HG03354 (cell line): ENCODE measurements at regions not wholly inside any gene's neighbourhood (a gene's known extent, or its start where the extent isn't known, plus 50 kb on each side); places are given as distances from the start of the nearest gene placed in this dataset.
"Not testable (repeated sequence)": the region's sequence is repeated elsewhere in the genome, so short reads cannot be mapped to it uniquely, and the experiment has no call there.

Experiments used
- ATAC-seq: cut with Tn5 transposase; IDR thresholded peaks from one replicate; pipeline ENCODE4 v1.9.1; 2021; ENCODE audit warnings: mild to moderate bottlenecking; ENCODE audit not compliant: unreplicated experiment, poor library complexity, severe bottlenecking

- not testable (repeated sequence) for ATAC-seq
Measured at GRCh38 chr9:65401456-65402045, 116.5 kb upstream of the FOXD4L5 start.

- ATAC-seq = no peak
Measured at GRCh38 chr9:65400886-65401285, 115.9 kb upstream of the FOXD4L5 start.

- ATAC-seq = not testable (repeated sequence)
Measured at GRCh38 chr9:65397763-65398719, 113.0 kb upstream of the FOXD4L5 start.

DNA sequence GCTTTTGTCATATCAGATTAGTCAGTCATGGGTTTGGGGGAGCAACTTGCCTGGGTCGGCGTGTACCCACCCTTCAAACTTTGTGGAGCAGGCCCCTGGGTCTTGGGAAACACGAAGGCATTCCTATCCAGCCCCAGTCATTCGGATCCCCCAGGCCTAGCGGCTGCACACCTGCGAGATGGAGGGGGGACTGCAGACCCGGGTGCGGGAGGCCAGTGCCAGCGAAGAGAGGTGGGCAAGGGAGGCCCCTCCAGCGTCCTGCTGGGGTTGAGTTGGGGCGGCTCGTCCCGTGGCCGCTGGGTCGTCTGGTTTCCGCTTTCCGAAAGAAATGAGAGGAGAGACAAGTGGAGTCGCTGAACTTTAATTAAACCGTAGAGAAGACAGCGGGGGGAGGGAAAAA is 112.2 kb upstream of the FOXD4L5 start:
- ATAC-seq = not testable (repeated sequence)

- not testable (repeated sequence) for ATAC-seq
Measured at GRCh38 chr9:65396601-65397000, 111.6 kb upstream of the FOXD4L5 start.

- ATAC-seq = not testable (repeated sequence)
Measured at GRCh38 chr9:65395789-65396188, 110.8 kb upstream of the FOXD4L5 start.

DNA sequence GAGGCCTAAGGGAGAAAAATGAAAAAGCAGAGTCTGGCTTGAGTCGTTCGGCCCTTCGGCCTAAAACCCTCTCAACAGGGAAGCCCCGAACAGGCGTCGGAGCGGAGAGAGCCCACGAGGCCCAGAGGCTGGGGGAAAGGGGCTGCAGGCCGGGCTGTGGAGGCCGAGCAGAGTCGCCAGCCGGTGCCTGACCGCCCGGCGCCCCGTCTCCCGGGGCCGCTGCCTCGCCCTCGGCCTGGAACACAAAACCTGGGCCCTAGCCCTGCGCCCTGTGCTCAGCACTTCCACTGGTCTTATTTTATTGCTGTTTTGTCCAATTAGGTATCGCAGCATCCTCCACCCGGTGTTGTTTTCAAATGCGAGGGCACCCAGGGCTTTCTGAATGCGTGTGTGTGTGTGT is 110.1 kb upstream of the FOXD4L5 start:
- ATAC-seq = not testable (repeated sequence)

DNA sequence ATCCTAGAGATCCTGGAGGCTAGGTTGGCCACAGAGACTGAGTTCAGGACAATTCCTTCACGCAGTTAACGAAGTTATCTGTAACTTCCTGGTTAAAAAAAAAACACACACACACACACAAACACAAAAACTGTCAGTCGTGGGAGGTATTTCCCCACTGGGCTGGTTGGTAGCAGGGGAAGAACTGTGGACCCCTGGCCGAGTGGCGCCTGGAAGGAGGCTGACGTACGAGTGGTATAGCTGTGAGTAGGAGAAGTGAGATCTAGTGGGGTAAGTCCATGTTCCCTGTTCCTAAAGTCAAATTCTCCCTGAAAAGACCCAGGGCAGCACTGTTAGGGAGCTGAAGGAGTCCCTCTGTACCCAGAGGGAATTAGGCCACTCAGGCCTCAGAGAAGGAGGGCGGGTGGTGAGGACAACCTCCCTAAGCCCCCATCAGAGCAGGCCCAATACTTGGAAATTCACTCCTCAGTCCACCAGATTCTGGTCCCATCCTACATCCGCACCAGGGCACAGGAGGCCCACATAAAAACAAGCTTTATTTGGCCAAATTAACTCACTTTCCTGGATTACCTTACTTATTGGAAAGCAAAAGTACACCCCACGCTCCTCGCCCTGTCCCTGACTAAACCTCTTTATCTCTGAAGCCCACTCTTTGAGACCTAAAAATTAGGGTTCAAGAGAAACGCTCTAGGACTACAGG is 108.3 kb upstream of the FOXD4L5 start:
- not testable (repeated sequence) for ATAC-seq

- not testable (repeated sequence) for ATAC-seq
Measured at GRCh38 chr9:65392611-65393010, 107.6 kb upstream of the FOXD4L5 start.

DNA sequence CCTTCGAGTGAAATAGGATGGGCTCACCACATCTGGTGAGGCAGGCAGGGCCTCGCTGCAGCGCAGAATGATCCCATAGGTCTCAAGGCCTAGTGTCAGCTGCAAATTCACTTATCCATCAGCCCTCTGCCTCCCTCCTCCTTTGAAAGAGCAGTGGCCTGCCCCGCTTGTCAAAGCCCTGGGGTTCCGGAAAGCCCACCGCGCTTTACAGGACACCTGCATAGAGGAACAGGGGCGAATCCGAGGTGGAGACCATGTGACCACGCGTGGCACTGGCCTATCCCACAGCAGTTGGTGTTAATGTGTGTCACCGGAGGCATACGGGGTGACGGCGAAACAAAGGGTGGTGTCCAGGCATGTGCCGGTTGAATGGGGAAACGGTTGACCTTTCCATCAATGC is 104.7 kb upstream of the FOXD4L5 start:
- not testable (repeated sequence) for ATAC-seq

- ATAC-seq = not testable (repeated sequence)
Measured at GRCh38 chr9:65389216-65389615, 104.2 kb upstream of the FOXD4L5 start.

DNA sequence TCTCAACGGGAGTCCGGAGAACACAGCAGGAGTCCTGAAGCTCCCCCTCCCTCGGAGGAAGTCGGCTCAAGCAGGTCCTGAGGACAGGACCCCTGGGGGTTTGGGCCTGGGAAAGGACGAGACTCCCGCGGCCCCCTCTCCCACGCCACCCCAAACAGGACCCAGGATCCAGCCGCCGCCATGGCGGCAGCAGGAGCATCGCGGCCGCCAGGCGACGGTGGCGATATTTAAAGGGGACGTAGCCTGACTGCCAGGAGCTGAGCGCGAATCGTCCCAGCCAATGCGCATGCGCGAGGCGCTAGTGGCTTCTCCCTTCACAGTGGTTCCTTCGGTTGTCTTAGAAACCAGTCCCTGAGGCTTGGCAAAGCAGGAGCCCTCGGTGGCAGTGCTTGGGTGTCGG is 101.7 kb upstream of the FOXD4L5 start:
- ATAC-seq = peak; percentile 90

DNA sequence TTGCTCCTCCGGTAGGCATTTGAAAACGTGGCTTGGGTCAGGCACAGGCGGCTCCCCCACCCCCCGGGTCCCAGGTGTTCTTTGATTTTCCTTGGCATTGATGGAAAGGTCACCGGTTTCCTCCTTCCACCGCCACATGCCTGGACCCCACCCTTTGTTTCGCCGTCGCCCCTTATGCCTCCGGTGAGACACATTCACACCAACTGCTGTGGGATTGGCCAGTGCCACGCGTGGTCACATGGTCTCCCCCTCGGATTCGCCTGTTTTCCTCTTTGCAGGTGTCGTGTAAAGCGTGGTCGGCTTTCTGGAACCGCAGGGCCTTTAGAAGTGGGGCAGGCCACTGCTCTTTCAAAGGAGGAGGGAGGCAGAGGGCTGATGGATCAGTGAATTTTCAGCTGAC is 101.2 kb upstream of the FOXD4L5 start:
- not testable (repeated sequence) for ATAC-seq

GRCh38 chr9:65385655-65386024 is 100.6 kb upstream of the FOXD4L5 start:
- ATAC-seq = not testable (repeated sequence)

GRCh38 chr9:65384759-65385654 is 100.0 kb upstream of the FOXD4L5 start:
- not testable (repeated sequence) for ATAC-seq

DNA sequence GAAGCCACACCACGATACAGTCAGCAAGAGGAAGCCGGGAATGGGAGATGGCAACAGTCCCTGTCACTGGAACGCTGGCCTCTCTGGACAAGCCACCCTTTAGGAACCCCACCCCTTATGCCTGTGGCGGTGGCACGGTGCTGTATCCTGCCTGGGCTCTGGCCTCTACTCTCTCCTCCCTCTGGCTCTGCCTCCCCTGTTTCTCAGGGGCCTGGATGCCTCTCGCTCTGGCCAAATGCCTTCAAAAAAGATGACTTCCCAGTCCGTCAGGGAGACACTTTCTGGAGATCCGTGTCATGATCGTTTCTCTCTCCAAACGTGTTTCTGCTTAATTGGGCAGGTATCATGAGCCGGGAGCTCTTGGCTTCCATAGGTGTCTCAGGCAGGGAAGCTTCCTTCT is 99.1 kb upstream of the FOXD4L5 start:
- not testable (repeated sequence) for ATAC-seq

GRCh38 chr9:65383646-65384045 is 98.6 kb upstream of the FOXD4L5 start:
- ATAC-seq = not testable (repeated sequence)

- not testable (repeated sequence) for ATAC-seq
Measured at GRCh38 chr9:65382701-65383318, 97.8 kb upstream of the FOXD4L5 start.
